WTC11 (cell line): ENCODE measurements at regions not wholly inside any gene's neighbourhood (a gene's known extent, or its start where the extent isn't known, plus 50 kb on each side); places are given as distances from the start of the nearest gene placed in this dataset.

Experiments
- ATAC-seq: fragments of 200-7000 bp; cut with Tn5 transposase; 2 replicates; pipeline ENCODE4 v1.10.0; 2021; ENCODE audit warnings: mild to moderate bottlenecking, moderate library complexity
- CTCF ChIA-PET: fragments of 300-600 bp; sonication (Branson Sonifier 250); formaldehyde crosslinking; loops from one replicate; lab custom pipeline; 2021; ENCODE audit warnings: antibody characterized with exemption; lab: Charles Lee
- POLR2A ChIA-PET: fragments of 350-600 bp; sonication (Branson Sonifier 250); formaldehyde crosslinking; loops from one replicate; lab custom pipeline; 2021; ENCODE audit warnings: antibody characterized with exemption; lab: Charles Lee
- DNase-seq: peaks from one replicate; pipeline ENCODE4 v3.0.0; 2021; ENCODE audit warnings: low spot score
- H3K27ac Mint-ChIP-seq: 2 replicates; pipeline ENCODE4 v1.8.0; 2021; ENCODE audit warnings: mixed read lengths
- H3K27me3 Mint-ChIP-seq: 2 replicates; pipeline ENCODE4 v1.8.0; 2021; ENCODE audit warnings: low read depth, mild to moderate bottlenecking, moderate library complexity, mixed read lengths
- H3K36me3 Mint-ChIP-seq: 2 replicates; pipeline ENCODE4 v1.8.0; 2021; ENCODE audit warnings: mixed read lengths
- H3K4me1 Mint-ChIP-seq: 2 replicates; pipeline ENCODE4 v1.8.0; 2022; ENCODE audit warnings: mixed read lengths
- H3K4me3 Mint-ChIP-seq: 2 replicates; pipeline ENCODE4 v1.8.0; 2021; ENCODE audit warnings: mild to moderate bottlenecking, moderate library complexity, mixed read lengths
- H3K9me3 Mint-ChIP-seq: 2 replicates; pipeline ENCODE4 v1.8.0; 2021; ENCODE audit warnings: mixed read lengths
- CREB1 ChIP-seq: sonication (generic); formaldehyde crosslinking; IDR thresholded peaks from 2 replicates; pipeline ENCODE4 v1.8.0; 2023; ENCODE audit warnings: mild to moderate bottlenecking, missing genetic modification reagents
- EMX1 ChIP-seq: fragments of 250-450 bp; sonication (Bioruptor Pico); IDR thresholded peaks from 2 replicates; pipeline ENCODE4 v1.8.0; 2021; ENCODE audit warnings: mild to moderate bottlenecking
- FOXP1 ChIP-seq: sonication (generic); formaldehyde crosslinking; IDR thresholded peaks from 2 replicates; pipeline ENCODE4 v1.8.0; 2022; ENCODE audit warnings: missing genetic modification reagents, mild to moderate bottlenecking, moderate library complexity, borderline replicate concordance
- GABPB1 ChIP-seq: sonication (generic); formaldehyde crosslinking; IDR thresholded peaks from 2 replicates; pipeline ENCODE4 v1.8.1; 2023; ENCODE audit warnings: mild to moderate bottlenecking, missing genetic modification reagents
- IRF2 ChIP-seq: sonication (generic); formaldehyde crosslinking; IDR thresholded peaks from 2 replicates; pipeline ENCODE4 v1.8.0; 2022; ENCODE audit warnings: low read depth, missing genetic modification reagents, borderline replicate concordance
- MYBL2 ChIP-seq: sonication (generic); formaldehyde crosslinking; IDR thresholded peaks from 2 replicates; pipeline ENCODE4 v1.8.1; 2023; ENCODE audit warnings: mild to moderate bottlenecking, moderate library complexity, missing genetic modification reagents
- TEAD4 ChIP-seq: sonication (generic); formaldehyde crosslinking; IDR thresholded peaks from 2 replicates; pipeline ENCODE4 v1.8.0; 2022; ENCODE audit warnings: mild to moderate bottlenecking, missing genetic modification reagents
- TP53 ChIP-seq: sonication (generic); formaldehyde crosslinking; IDR thresholded peaks from 2 replicates; pipeline ENCODE4 v1.8.1; 2023; ENCODE audit warnings: mild to moderate bottlenecking, missing genetic modification reagents
- ZNF138 ChIP-seq: sonication (generic); formaldehyde crosslinking; conservative IDR thresholded peaks from 2 replicates; pipeline ENCODE4 v1.8.1; 2022; ENCODE audit warnings: mild to moderate bottlenecking, moderate library complexity, missing genetic modification reagents
- ZNF263 ChIP-seq: sonication (generic); formaldehyde crosslinking; IDR thresholded peaks from 2 replicates; pipeline ENCODE4 v1.8.1; 2022; ENCODE audit warnings: low read depth, mild to moderate bottlenecking, moderate library complexity, missing genetic modification reagents
- TF ChIP-seq, protein P1 (sequence below): sonication (generic); formaldehyde crosslinking; IDR thresholded peaks from 2 replicates; pipeline ENCODE4 v1.8.1; 2023; ENCODE audit warnings: mild to moderate bottlenecking, missing genetic modification reagents
- TF ChIP-seq, protein P2 (sequence below): fragments of 250-450 bp; sonication (Bioruptor Pico); IDR thresholded peaks from 2 replicates; pipeline ENCODE4 v1.9.0; 2021; ENCODE audit warnings: mild to moderate bottlenecking
- TF ChIP-seq, protein P3 (sequence below): sonication (generic); formaldehyde crosslinking; IDR thresholded peaks from 2 replicates; pipeline ENCODE4 v1.8.1; 2023; ENCODE audit warnings: mild to moderate bottlenecking, missing genetic modification reagents, moderate library complexity
- TF ChIP-seq, protein P4 (sequence below): sonication (generic); formaldehyde crosslinking; IDR thresholded peaks from 2 replicates; pipeline ENCODE4 v1.8.0; 2022; ENCODE audit warnings: missing genetic modification reagents
- TF ChIP-seq, protein P5 (sequence below): sonication (generic); formaldehyde crosslinking; IDR thresholded peaks from 2 replicates; pipeline ENCODE4 v1.8.0; 2023; ENCODE audit warnings: mild to moderate bottlenecking, missing genetic modification reagents
- TF ChIP-seq, protein P6 (sequence below): sonication (generic); formaldehyde crosslinking; IDR thresholded peaks from 2 replicates; pipeline ENCODE4 v1.8.1; 2022; ENCODE audit warnings: low read depth, mild to moderate bottlenecking, moderate library complexity, missing genetic modification reagents, borderline replicate concordance
- TF ChIP-seq, protein P7 (sequence below): fragments of 250-450 bp; sonication (Bioruptor Pico); IDR thresholded peaks from 2 replicates; pipeline ENCODE4 v1.9.0; 2021; ENCODE audit warnings: moderate library complexity, mild to moderate bottlenecking, inconsistent platforms, borderline replicate concordance

DNA sequence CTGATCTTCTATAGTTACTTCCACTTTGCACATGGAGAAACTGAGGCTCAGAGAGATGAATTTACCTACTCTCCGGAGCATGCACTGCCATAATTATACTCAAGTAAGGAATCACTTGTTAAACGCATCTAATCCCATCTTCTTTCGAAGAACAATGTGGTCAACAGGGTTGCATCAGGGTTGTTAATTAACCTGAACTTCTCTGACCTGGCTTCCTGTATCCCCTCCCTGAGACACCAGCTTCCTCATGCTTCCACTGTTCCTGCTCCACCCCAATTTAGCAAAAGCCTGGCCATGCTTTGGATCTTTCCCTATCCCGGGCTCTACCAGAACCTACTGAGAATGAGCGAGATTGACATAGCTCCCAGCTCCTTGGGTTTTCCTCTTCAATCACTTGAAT is 136.7 kb downstream of the SMIM20 start (continued):
- TF ChIP-seq, protein P1, sequence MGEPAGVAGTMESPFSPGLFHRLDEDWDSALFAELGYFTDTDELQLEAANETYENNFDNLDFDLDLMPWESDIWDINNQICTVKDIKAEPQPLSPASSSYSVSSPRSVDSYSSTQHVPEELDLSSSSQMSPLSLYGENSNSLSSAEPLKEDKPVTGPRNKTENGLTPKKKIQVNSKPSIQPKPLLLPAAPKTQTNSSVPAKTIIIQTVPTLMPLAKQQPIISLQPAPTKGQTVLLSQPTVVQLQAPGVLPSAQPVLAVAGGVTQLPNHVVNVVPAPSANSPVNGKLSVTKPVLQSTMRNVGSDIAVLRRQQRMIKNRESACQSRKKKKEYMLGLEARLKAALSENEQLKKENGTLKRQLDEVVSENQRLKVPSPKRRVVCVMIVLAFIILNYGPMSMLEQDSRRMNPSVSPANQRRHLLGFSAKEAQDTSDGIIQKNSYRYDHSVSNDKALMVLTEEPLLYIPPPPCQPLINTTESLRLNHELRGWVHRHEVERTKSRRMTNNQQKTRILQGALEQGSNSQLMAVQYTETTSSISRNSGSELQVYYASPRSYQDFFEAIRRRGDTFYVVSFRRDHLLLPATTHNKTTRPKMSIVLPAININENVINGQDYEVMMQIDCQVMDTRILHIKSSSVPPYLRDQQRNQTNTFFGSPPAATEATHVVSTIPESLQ (CRISPR knock-in tag), result no peak

DNA sequence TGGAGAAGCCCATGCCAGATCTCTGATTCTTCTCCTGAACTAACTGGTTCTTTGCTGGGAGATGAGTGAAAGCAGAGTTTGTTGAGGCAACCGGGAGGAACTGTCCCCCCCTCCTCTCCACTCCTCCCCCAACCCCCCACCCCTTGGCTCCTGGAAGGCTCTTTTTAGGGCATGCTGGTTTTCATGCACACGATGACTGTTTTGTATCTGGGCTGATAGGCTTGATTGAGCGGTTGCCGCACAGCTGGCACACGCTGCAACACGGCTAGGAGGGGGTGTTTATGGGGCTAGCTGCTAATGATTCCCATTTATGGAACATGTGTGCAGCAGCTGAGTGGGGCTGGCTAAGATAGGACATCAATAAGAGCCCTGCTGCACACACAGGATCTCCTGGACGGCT is 137.2 kb downstream of the SMIM20 start:
- H3K4me1 Mint-ChIP-seq, result peaks cover 18% of the 10 kb centered on the region
- no peak overlapping the region for H3K27ac Mint-ChIP-seq
- no peak overlapping the region for H3K4me3 Mint-ChIP-seq
- CTCF ChIA-PET, result no interaction called here
- H3K36me3 Mint-ChIP-seq, result 0 out of 2 replicates have a peak, but pooled peaks cover 2% of the 10 kb centered on the region
- TF ChIP-seq, protein P2, sequence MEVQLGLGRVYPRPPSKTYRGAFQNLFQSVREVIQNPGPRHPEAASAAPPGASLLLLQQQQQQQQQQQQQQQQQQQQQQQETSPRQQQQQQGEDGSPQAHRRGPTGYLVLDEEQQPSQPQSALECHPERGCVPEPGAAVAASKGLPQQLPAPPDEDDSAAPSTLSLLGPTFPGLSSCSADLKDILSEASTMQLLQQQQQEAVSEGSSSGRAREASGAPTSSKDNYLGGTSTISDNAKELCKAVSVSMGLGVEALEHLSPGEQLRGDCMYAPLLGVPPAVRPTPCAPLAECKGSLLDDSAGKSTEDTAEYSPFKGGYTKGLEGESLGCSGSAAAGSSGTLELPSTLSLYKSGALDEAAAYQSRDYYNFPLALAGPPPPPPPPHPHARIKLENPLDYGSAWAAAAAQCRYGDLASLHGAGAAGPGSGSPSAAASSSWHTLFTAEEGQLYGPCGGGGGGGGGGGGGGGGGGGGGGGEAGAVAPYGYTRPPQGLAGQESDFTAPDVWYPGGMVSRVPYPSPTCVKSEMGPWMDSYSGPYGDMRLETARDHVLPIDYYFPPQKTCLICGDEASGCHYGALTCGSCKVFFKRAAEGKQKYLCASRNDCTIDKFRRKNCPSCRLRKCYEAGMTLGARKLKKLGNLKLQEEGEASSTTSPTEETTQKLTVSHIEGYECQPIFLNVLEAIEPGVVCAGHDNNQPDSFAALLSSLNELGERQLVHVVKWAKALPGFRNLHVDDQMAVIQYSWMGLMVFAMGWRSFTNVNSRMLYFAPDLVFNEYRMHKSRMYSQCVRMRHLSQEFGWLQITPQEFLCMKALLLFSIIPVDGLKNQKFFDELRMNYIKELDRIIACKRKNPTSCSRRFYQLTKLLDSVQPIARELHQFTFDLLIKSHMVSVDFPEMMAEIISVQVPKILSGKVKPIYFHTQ (CRISPR knock-in tag), result no peak
- no peak for TF ChIP-seq IRF2 (CRISPR knock-in tag)
- TF ChIP-seq, protein P1 (CRISPR knock-in tag), result no peak
- TF ChIP-seq, protein P3, sequence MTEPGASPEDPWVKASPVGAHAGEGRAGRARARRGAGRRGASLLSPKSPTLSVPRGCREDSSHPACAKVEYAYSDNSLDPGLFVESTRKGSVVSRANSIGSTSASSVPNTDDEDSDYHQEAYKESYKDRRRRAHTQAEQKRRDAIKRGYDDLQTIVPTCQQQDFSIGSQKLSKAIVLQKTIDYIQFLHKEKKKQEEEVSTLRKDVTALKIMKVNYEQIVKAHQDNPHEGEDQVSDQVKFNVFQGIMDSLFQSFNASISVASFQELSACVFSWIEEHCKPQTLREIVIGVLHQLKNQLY (CRISPR knock-in tag), result no peak
- TF ChIP-seq FOXP1, result no peak
- TF ChIP-seq, protein P4, sequence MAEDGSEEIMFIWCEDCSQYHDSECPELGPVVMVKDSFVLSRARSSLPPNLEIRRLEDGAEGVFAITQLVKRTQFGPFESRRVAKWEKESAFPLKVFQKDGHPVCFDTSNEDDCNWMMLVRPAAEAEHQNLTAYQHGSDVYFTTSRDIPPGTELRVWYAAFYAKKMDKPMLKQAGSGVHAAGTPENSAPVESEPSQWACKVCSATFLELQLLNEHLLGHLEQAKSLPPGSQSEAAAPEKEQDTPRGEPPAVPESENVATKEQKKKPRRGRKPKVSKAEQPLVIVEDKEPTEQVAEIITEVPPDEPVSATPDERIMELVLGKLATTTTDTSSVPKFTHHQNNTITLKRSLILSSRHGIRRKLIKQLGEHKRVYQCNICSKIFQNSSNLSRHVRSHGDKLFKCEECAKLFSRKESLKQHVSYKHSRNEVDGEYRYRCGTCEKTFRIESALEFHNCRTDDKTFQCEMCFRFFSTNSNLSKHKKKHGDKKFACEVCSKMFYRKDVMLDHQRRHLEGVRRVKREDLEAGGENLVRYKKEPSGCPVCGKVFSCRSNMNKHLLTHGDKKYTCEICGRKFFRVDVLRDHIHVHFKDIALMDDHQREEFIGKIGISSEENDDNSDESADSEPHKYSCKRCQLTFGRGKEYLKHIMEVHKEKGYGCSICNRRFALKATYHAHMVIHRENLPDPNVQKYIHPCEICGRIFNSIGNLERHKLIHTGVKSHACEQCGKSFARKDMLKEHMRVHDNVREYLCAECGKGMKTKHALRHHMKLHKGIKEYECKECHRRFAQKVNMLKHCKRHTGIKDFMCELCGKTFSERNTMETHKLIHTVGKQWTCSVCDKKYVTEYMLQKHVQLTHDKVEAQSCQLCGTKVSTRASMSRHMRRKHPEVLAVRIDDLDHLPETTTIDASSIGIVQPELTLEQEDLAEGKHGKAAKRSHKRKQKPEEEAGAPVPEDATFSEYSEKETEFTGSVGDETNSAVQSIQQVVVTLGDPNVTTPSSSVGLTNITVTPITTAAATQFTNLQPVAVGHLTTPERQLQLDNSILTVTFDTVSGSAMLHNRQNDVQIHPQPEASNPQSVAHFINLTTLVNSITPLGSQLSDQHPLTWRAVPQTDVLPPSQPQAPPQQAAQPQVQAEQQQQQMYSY (CRISPR knock-in tag), result no peak
- TF ChIP-seq MYBL2 (CRISPR knock-in tag), result no peak
- TF ChIP-seq TEAD4 (CRISPR knock-in tag), result no peak
- TF ChIP-seq ZNF138 (CRISPR knock-in tag), result no peak
- no peak for TF ChIP-seq GABPB1 (CRISPR knock-in tag)
- TF ChIP-seq, protein P5, sequence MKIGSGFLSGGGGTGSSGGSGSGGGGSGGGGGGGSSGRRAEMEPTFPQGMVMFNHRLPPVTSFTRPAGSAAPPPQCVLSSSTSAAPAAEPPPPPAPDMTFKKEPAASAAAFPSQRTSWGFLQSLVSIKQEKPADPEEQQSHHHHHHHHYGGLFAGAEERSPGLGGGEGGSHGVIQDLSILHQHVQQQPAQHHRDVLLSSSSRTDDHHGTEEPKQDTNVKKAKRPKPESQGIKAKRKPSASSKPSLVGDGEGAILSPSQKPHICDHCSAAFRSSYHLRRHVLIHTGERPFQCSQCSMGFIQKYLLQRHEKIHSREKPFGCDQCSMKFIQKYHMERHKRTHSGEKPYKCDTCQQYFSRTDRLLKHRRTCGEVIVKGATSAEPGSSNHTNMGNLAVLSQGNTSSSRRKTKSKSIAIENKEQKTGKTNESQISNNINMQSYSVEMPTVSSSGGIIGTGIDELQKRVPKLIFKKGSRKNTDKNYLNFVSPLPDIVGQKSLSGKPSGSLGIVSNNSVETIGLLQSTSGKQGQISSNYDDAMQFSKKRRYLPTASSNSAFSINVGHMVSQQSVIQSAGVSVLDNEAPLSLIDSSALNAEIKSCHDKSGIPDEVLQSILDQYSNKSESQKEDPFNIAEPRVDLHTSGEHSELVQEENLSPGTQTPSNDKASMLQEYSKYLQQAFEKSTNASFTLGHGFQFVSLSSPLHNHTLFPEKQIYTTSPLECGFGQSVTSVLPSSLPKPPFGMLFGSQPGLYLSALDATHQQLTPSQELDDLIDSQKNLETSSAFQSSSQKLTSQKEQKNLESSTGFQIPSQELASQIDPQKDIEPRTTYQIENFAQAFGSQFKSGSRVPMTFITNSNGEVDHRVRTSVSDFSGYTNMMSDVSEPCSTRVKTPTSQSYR (CRISPR knock-in tag), result no peak
- no peak for TF ChIP-seq ZNF263
- no peak for TF ChIP-seq CREB1 (CRISPR knock-in tag)
- TF ChIP-seq, protein P6, sequence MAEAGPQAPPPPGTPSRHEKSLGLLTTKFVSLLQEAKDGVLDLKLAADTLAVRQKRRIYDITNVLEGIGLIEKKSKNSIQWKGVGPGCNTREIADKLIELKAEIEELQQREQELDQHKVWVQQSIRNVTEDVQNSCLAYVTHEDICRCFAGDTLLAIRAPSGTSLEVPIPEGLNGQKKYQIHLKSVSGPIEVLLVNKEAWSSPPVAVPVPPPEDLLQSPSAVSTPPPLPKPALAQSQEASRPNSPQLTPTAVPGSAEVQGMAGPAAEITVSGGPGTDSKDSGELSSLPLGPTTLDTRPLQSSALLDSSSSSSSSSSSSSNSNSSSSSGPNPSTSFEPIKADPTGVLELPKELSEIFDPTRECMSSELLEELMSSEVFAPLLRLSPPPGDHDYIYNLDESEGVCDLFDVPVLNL (CRISPR knock-in tag), result no peak
- no peak for TF ChIP-seq EMX1 (CRISPR knock-in tag)
- TF ChIP-seq, protein P7, sequence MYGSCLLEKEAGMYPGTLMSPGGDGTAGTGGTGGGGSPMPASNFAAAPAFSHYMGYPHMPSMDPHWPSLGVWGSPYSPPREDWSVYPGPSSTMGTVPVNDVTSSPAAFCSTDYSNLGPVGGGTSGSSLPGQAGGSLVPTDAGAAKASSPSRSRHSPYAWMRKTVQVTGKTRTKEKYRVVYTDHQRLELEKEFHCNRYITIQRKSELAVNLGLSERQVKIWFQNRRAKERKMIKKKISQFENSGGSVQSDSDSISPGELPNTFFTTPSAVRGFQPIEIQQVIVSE (CRISPR knock-in tag), result no peak
- TF ChIP-seq TP53 (CRISPR knock-in tag), result no peak
- POLR2A ChIA-PET, result no interaction called here
- DNase-seq (no peak), ATAC-seq (no peak)
- no peaks in the 10 kb centered on the region; the same call in 1 of the 2 replicates for H3K27me3 Mint-ChIP-seq
- peaks cover 14% of the 10 kb centered on the region for H3K9me3 Mint-ChIP-seq
